ENCODE measurements at regions not wholly inside any gene's neighbourhood (a gene's known extent, or its start where the extent isn't known, plus 50 kb on each side); places are given as distances from the start of the nearest gene placed in this dataset.
"Not testable (repeated sequence)": the region's sequence is repeated elsewhere in the genome, so short reads cannot be mapped to it uniquely, and the experiment has no call there.

- TF ChIP-seq CTCF (IDR thresholded peaks at IDR 0.05; ENCODE audit: low read depth, low read length), result no peak
- H3K4me3 ChIP-seq (ENCODE audit: low read depth, low read length), result no peak overlapping the region
Observed at GRCh38 chr13:109990296-109990695, 203.9 kb upstream of the IRS2 start.

- H3K4me3 ChIP-seq (ENCODE audit: low read depth, low read length), result no peak overlapping the region
- no peak for TF ChIP-seq CTCF (IDR thresholded peaks at IDR 0.05; ENCODE audit: low read depth, low read length)
Observed at GRCh38 chr13:109989686-109990085, 203.3 kb upstream of the IRS2 start.

GRCh38 chr13:109989155-109989554 lies 202.8 kb upstream of the IRS2 start:
- H3K4me3 ChIP-seq (ENCODE audit: low read depth, low read length), result no peak overlapping the region
- no peak for TF ChIP-seq CTCF (IDR thresholded peaks at IDR 0.05; ENCODE audit: low read depth, low read length)

- H3K4me3 ChIP-seq (ENCODE audit: low read depth, low read length), result no peak overlapping the region
- TF ChIP-seq CTCF (IDR thresholded peaks at IDR 0.05; ENCODE audit: low read depth, low read length), result no peak
Observed at GRCh38 chr13:109986851-109987250, 200.5 kb upstream of the IRS2 start.

GRCh38 chr13:109985871-109986450 lies 199.6 kb upstream of the IRS2 start:
- no peak overlapping the region for H3K4me3 ChIP-seq (ENCODE audit: low read depth, low read length)
- TF ChIP-seq CTCF (IDR thresholded peaks at IDR 0.05; ENCODE audit: low read depth, low read length), result no peak

GRCh38 chr13:109983447-109983846 lies 197.1 kb upstream of the IRS2 start:
- TF ChIP-seq CTCF (IDR thresholded peaks at IDR 0.05; ENCODE audit: low read depth, low read length), result no peak
- no peak overlapping the region for H3K4me3 ChIP-seq (ENCODE audit: low read depth, low read length)

GRCh38 chr13:109981000-109981399 lies 194.6 kb upstream of the IRS2 start:
- TF ChIP-seq CTCF (IDR thresholded peaks at IDR 0.05; ENCODE audit: low read depth, low read length), result no peak
- H3K4me3 ChIP-seq (ENCODE audit: low read depth, low read length), result no peak overlapping the region

GRCh38 chr13:109979676-109980075 lies 193.3 kb upstream of the IRS2 start:
- H3K4me3 ChIP-seq (ENCODE audit: low read depth, low read length), result not testable (repeated sequence)
